GM21619 (cell line): ENCODE measurements at regions not wholly inside any gene's neighbourhood (a gene's known extent, or its start where the extent isn't known, plus 50 kb on each side); places are given as distances from the start of the nearest gene placed in this dataset.

Source experiments
- ATAC-seq: cut with Tn5 transposase; IDR thresholded peaks from one replicate; pipeline ENCODE4 v1.9.1; 2021; ENCODE audit not compliant: unreplicated experiment

- no peak for ATAC-seq
Observed at GRCh38 chr10:8588135-8588534, 533.6 kb downstream of the GATA3 start.

GRCh38 chr10:8590518-8590917, 536.0 kb downstream of the GATA3 start:
- ATAC-seq, result no peak

GRCh38 chr10:8591640-8592039, 537.2 kb downstream of the GATA3 start:
- ATAC-seq, result no peak

GRCh38 chr10:8594176-8594575, 539.7 kb downstream of the GATA3 start:
- no peak for ATAC-seq

GRCh38 chr10:8594711-8595110, 540.2 kb downstream of the GATA3 start:
- no peak for ATAC-seq

DNA sequence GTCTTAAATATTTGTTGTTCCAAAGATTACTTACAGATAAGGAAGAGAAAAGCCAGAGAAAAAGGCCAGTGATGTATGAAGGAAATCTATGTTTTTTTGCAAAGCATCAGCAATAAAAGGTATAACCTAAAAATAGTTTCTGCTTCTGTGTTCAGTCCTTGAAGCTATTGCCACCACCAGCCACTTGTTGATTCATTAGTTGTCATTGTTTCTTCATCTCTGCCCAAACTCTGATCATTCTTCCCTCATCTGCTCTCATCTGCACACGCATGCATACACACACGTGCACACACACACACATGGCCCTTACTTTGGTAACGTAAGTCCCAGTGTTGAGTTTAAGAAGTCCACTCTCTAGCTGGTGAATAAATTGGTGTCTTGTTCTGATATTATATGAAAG, 540.7 kb downstream of the GATA3 start:
- ATAC-seq, result no peak

- ATAC-seq, result no peak
Observed at GRCh38 chr10:8596929-8597472, 542.5 kb downstream of the GATA3 start.

DNA sequence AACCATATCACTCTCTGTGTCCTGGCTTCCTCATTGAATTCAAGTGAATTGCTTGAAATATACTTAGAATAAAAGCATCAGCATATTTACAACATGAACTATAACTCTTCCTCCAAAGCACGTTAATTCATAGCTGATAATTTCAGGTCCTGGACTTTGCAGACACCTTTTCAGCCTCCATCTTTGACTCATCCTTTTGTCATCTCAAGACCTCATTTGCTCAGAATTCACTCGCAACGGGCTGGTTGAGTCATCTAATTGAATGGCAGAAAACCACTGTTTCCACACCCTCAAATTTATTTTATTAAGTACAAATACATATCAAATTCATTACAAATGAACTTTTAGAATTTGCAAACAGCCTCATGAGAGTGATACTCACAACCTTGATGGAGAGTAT, 545.7 kb downstream of the GATA3 start:
- no peak for ATAC-seq

DNA sequence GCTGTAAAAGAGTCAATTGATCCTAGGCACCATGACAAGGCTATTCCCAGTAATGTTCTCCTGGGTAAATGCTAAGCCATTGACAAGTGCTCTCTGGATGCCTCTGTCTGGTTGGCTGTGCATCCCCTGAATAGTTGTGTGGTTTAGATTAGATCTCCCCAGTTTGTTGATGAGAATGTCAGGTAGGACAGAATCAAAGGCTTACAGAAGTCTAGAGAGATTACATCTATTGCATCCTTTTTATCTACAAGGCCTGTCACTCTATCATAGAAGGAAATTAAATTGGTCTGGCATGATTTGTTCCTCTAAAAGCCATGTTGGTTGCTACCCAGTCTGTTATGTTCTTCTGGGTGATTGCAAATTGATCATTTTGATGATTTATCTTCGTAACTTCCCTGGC, 548.3 kb downstream of the GATA3 start:
- no peak for ATAC-seq

- ATAC-seq, result no peak
Observed at GRCh38 chr10:8614054-8614565, 559.6 kb downstream of the GATA3 start.

GRCh38 chr10:8615118-8615517, 560.6 kb downstream of the GATA3 start:
- no peak for ATAC-seq

DNA sequence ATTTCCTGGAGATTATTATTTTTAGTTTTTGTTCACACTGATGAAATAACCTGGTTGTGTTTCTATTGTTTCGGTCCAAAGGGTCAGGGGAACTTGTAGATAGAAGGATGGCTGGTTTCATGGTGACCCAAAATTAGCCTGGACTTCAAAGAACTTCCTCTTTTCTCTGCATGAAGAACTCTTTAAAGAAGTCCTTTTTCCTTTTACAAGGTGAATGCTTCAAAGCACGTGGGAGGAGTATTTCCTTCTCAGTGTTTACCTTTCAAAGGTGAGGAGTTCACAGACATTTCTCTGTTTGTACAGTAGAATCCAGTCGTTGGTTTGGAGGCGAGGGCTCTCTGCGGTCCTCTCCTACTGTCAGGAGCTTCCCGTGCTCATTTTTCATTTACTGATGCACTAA, 561.7 kb downstream of the GATA3 start:
- ATAC-seq, result peak; percentile 69

DNA sequence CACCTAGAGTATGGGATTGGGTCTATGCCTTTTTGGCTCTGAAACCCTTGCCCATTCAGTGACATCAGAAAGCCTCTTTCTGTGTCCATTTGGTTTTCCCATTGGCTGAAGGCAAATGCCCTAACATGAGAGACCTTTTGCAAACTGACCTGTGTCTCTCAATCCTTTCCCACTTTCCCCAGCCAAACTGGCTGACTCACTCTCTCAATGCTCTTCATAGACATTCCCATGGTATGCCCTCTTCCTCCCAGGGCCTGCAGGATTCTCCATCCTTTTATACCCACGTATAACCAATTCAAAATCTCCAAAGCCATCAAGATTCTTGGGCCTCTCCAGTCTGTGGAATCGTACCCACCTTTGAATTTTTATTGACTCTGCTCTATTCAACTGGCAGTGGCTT, 563.3 kb downstream of the GATA3 start:
- ATAC-seq, result no peak

DNA sequence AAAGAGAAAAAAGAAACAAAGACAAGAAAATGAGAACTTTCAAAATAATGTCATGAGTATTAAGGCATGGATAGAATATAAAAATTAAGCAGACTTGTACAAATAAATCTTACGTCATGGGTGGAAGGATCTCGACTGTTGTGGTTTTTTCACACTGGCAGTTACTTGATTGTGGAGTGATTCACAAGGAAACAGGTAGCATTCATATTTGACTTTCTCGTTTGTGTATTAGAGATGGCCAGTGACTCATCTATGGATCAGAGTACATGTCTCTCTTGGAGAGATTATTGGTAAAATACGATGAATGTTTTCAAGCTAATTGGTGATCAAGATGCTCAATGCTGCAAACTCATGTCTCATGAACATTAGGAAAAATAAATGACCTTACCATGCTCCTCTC, 564.3 kb downstream of the GATA3 start:
- no peak for ATAC-seq

- ATAC-seq, result no peak
Observed at GRCh38 chr10:8628351-8628750, 573.9 kb downstream of the GATA3 start.

GRCh38 chr10:8633909-8634308, 579.4 kb downstream of the GATA3 start:
- ATAC-seq, result no peak

GRCh38 chr10:8636371-8636770, 581.9 kb downstream of the GATA3 start:
- no peak for ATAC-seq

- ATAC-seq, result no peak
Observed at GRCh38 chr10:8637640-8638039, 583.2 kb downstream of the GATA3 start.

GRCh38 chr10:8638088-8638672, 583.7 kb downstream of the GATA3 start:
- ATAC-seq, result no peak

DNA sequence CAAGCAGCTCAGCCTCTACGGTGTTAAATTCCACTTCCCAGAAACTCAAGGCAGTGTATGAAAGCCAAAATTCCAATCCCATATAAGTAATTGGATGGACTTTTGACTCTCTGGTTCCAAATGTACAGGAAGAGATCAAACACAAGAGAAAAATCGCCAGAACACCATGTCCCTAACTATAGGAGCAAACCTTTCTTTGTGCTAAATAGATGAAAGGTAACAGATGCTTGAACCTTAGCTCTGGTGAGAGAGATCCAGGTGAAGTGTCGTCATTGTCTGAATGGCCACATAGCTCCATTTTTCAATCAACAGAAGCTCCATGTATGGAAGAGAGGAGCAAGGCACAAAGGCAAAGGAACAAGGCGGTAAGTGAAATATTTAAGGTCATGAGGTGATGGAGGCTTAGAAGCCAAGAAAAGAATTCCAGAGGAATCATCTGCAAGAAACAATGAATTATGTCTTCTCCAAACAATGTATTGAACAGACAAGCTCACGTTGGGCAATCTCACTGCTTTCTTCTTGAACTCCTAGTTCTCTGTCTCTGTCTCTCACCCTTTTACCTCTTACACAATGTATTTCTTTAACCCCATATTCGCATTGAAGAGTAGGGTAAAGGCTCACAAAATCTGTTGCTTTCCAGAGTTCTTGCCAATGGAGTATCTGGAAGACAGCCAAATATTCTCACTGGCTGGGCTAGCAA, 585.1 kb downstream of the GATA3 start:
- ATAC-seq, result no peak

DNA sequence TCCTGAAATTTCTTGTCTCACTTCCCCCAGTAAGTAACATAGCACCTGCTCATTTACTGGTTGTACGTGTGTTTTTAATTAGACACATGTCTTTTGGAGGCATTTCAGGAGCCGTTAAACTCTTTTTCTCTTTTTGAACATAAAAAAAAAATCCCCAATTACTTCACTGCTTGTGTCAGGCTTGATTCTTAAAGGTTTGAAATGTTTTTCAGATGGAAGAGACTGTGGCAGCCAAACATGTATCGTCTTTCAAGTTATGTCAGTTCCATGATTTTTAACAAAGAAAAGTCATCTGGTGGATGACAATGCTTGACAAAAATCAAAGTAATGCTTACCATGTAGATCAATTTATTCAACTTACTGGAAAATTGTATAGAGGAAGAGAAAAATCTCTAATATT, 585.8 kb downstream of the GATA3 start:
- no peak for ATAC-seq

DNA sequence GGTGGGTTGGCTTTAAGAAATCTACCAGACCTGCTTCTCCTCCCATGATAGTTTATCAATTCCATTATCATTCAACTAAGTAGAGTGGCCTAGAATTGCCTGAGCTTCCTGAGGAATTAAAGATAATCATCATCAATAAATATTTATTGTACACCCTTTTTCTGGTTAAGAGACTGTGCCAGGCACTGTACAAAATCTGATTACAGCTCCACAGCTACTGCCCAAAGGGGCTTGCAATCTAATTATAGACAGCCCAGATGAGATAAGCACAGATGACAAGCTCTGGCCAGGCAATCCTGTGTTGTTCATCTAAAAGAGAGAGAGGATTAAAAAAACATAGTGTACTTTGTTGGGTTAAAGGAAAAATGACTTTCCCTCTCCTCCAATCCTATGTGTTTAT, 586.4 kb downstream of the GATA3 start:
- ATAC-seq, result no peak

DNA sequence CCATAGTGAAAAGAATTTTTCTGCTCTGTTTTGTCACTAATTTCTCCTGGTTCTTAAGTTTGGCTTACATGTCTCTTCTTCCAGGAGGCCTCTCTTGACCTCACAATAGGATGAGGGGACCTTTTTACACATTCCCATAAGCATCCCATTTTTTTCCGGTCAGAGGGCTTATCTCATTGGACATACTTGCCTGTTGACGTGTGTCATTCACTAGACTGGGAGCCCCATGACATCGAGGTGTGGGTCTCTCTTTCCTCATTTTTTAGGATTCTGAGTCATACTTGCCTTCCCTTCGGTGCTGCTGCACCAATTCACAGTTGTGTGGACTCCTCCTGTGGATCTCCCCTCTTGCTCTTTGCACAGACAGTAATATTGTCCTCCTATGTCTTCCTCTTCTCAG, 601.8 kb downstream of the GATA3 start:
- no peak for ATAC-seq
